ENCODE measurements at regions not wholly inside any gene's neighbourhood (a gene's known extent, or its start where the extent isn't known, plus 50 kb on each side); places are given as distances from the start of the nearest gene placed in this dataset.

DNA sequence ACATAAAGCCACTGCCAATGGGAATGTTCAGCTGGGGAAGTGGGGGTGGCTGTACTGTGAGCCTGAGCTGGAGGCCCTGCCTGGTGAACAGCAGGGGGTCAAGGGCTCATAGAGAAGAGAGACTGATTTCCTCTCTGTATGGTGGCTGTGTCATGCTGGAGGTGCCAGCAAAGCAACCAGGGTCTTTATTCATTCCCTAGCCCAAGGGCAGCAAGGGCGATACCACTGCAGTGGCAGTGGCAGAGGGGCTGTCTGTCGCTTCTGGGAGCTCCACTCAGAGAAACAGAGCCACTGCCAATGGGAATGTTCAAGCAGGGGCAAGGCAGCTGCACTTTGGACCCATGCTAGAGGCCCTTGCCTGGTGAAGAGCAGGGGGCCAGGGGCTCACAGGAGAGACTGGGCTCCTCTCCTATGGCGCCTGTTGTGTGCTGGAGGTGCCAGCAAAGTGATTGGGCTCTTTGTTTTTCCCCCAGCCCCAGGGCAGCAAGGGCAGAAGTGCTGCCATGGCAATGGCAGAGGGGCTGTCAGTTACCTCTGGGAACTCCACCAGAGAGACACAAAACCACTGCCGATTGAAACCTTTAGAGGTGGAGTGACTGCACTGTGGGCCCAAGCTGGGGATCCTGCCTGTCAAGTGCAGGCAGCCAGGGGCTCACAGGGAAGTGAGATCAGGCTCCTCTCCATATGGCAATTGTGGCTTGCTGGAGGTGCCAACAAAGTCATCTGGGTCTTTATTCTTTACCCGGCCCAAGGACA lies 545.1 kb downstream of the SH2D4B start:
- no peak for DNase-seq (ENCODE audit: low read depth)
- H3K4me3 ChIP-seq (ENCODE audit: low read depth, low read length): no peak overlapping the region
- no peak for TF ChIP-seq POLR2A (IDR thresholded peaks at IDR 0.05; ENCODE audit: extremely low read depth, insufficient read length)

DNA sequence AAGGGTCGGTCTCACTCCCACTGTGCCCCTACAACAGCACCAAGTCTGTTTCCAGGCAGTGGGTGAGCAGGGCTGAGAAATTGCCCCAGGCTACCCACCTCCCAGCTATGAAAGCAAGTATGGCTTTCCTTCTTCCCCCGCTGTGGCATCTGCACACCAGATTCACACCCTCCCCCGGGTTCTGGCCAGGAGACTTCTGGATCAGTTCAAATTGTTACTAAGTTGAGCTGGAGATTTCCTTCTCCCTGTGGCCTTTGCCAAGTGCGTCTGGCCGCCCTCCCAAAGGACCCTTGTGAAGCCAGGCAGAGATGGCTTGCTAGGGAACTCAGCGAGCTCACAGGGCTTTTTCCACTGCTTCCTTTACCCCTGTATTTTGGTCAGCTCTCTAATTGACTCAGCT lies 555.4 kb downstream of the SH2D4B start:
- no peak overlapping the region for H3K4me3 ChIP-seq (ENCODE audit: low read depth, low read length)
- TF ChIP-seq, protein P1, sequence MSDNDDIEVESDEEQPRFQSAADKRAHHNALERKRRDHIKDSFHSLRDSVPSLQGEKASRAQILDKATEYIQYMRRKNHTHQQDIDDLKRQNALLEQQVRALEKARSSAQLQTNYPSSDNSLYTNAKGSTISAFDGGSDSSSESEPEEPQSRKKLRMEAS (IDR thresholded peaks at IDR 0.05; ENCODE audit: low read depth, low read length): no peak
- TF ChIP-seq MYC (IDR thresholded peaks at IDR 0.05; ENCODE audit: low read depth, low read length) (no peak), POLR2A (IDR thresholded peaks at IDR 0.05; ENCODE audit: extremely low read depth, insufficient read length) (no peak)
- no peak for DNase-seq (ENCODE audit: low read depth)

GRCh38 chr10:81095238-81095637 lies 557.5 kb downstream of the SH2D4B start:
- DNase-seq (ENCODE audit: low read depth): no peak
- H3K4me3 ChIP-seq (ENCODE audit: low read depth, low read length): no peak overlapping the region
- TF ChIP-seq MYC (IDR thresholded peaks at IDR 0.05; ENCODE audit: low read depth, low read length) (no peak), CTCF (IDR thresholded peaks at IDR 0.05; ENCODE audit: low read depth, low read length) (no peak), POLR2A (IDR thresholded peaks at IDR 0.05; ENCODE audit: extremely low read depth, insufficient read length) (no peak)
- TF ChIP-seq, protein P1 (IDR thresholded peaks at IDR 0.05; ENCODE audit: low read depth, low read length): no peak

DNA sequence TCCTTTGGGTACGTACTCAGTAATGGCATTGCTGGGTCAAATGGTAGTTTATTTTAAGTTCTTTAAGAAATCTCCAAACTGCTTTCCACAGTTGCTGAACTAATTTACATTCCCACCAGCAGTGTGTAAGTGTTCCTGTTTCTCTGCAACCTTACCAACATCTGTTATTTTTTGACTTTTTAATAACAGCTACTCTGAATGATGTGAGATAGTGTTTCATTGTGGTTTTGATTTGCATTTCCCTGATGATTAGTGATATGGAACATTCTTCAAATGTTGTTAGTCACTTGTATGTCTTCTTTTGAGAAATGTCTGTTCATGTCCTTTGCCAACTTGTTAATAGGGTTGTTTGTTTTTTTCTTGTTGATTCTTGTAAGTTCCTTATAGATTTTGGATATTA lies 558.9 kb downstream of the SH2D4B start:
- TF ChIP-seq MYC (IDR thresholded peaks at IDR 0.05; ENCODE audit: low read depth, low read length) (no peak), POLR2A (IDR thresholded peaks at IDR 0.05; ENCODE audit: extremely low read depth, insufficient read length) (no peak), CTCF (IDR thresholded peaks at IDR 0.05; ENCODE audit: low read depth, low read length) (no peak)
- TF ChIP-seq, protein P1 (IDR thresholded peaks at IDR 0.05; ENCODE audit: low read depth, low read length): no peak
- no peak overlapping the region for H3K4me3 ChIP-seq (ENCODE audit: low read depth, low read length)
- DNase-seq (ENCODE audit: low read depth): no peak

DNA sequence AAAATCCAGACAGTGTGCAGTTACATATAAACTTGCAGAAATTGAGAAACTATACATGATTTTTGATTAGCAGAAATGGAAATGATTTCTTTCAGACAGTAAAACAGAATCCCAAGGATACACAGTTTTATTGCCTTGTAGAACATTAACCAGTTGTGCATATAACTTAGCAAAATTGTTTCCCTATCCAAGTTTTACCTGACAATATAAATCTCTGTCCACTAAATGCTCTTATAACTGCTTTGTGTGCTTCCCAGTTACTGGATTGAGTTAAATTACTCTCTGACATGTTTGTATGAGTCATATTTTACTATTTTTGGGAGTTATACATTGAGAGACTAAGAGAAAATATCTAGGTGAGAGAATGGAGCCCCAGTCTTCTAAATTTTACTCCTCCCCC lies 563.4 kb downstream of the SH2D4B start:
- no peak overlapping the region for H3K4me3 ChIP-seq (ENCODE audit: low read depth, low read length)
- TF ChIP-seq MYC (IDR thresholded peaks at IDR 0.05; ENCODE audit: low read depth, low read length) (no peak), POLR2A (IDR thresholded peaks at IDR 0.05; ENCODE audit: extremely low read depth, insufficient read length) (no peak), CTCF (IDR thresholded peaks at IDR 0.05; ENCODE audit: low read depth, low read length) (no peak)
- TF ChIP-seq, protein P1 (IDR thresholded peaks at IDR 0.05; ENCODE audit: low read depth, low read length): no peak
- DNase-seq (ENCODE audit: low read depth): no peak

- no peak for DNase-seq (ENCODE audit: low read depth)
- no peak for TF ChIP-seq MYC (IDR thresholded peaks at IDR 0.05; ENCODE audit: low read depth, low read length)
- TF ChIP-seq, protein P1 (IDR thresholded peaks at IDR 0.05; ENCODE audit: low read depth, low read length): no peak
- TF ChIP-seq CTCF (IDR thresholded peaks at IDR 0.05; ENCODE audit: low read depth, low read length): no peak
- TF ChIP-seq POLR2A (IDR thresholded peaks at IDR 0.05; ENCODE audit: extremely low read depth, insufficient read length): no peak
- H3K4me3 ChIP-seq (ENCODE audit: low read depth, low read length): no peak overlapping the region
These were observed 566.8 kb downstream of the SH2D4B start for GRCh38 chr10:81104494-81104893.
